OCI-LY1 (cell line): ENCODE measurements at regions not wholly inside any gene's neighbourhood (a gene's known extent, or its start where the extent isn't known, plus 50 kb on each side); places are given as distances from the start of the nearest gene placed in this dataset.
A peak's percentile ranks its signal among the peaks of the same experiment; 100 is the strongest.

Experiments used
- H2AFZ ChIP-seq: fragments of 200-600 bp; sonication (generic), shearing (Covaris generic); 2 replicates; pipeline ENCODE4 v1.6.0; 2014; ENCODE audit warnings: antibody characterized with exemption, mild to moderate bottlenecking, low read length
- H3F3A ChIP-seq: fragments of 200-600 bp; sonication (generic), shearing (Covaris generic); 2 replicates; pipeline ENCODE4 v1.6.0; 2014; ENCODE audit warnings: mild to moderate bottlenecking, antibody characterized with exemption, low read length, moderate library complexity; ENCODE audit not compliant: insufficient read depth
- H3K27ac ChIP-seq: fragments of 200-600 bp; sonication (generic); 2 replicates; pipeline ENCODE4 v1.5.1; 2014; ENCODE audit warnings: low read length, mixed run types, mild to moderate bottlenecking, low read depth; ENCODE audit not compliant: poor library complexity, severe bottlenecking
- H3K27me3 ChIP-seq: fragments of 200-600 bp; sonication (generic); 2 replicates; pipeline ENCODE4 v1.6.0; 2014; ENCODE audit warnings: antibody characterized with exemption, mild to moderate bottlenecking, low read length, moderate library complexity; ENCODE audit not compliant: insufficient read depth
- H3K36me3 ChIP-seq: fragments of 200-600 bp; sonication (generic); 2 replicates; pipeline ENCODE4 v1.6.1; 2014; ENCODE audit warnings: mild to moderate bottlenecking, antibody characterized with exemption, low read length, moderate library complexity, mixed read lengths; ENCODE audit not compliant: insufficient read depth
- H3K4me1 ChIP-seq: fragments of 200-600 bp; sonication (generic); 2 replicates; pipeline ENCODE4 v1.5.1; 2014; ENCODE audit warnings: mild to moderate bottlenecking, low read length, moderate library complexity; ENCODE audit not compliant: insufficient read depth, severe bottlenecking
- H3K4me2 ChIP-seq: fragments of 200-600 bp; sonication (generic), shearing (Covaris generic); 2 replicates; pipeline ENCODE4 v1.6.1; 2014; ENCODE audit warnings: low read length
- H3K4me3 ChIP-seq: fragments of 200-600 bp; sonication (generic); 2 replicates; pipeline ENCODE4 v1.5.1; 2014; ENCODE audit warnings: low read length, low read depth, mild to moderate bottlenecking, mixed read lengths; ENCODE audit not compliant: poor library complexity, severe bottlenecking
- H3K79me2 ChIP-seq: fragments of 200-600 bp; shearing (Covaris generic); 2 replicates; pipeline ENCODE4 v1.6.1; 2016; ENCODE audit warnings: mixed run types, low read length, mixed read lengths; ENCODE audit not compliant: insufficient read depth
- H3K9ac ChIP-seq: fragments of 200-600 bp; sonication (generic), shearing (Covaris generic); 2 replicates; pipeline ENCODE4 v1.6.1; 2014; ENCODE audit warnings: mild to moderate bottlenecking, low read length, mixed read lengths
- H3K9me2 ChIP-seq: fragments of 200-600 bp; sonication (generic), shearing (Covaris generic); 2 replicates; pipeline ENCODE4 v1.6.1; 2014; ENCODE audit warnings: low read depth, mild to moderate bottlenecking, low read length, mixed read lengths
- H3K9me3 ChIP-seq: fragments of 200-600 bp; shearing (Covaris generic); 2 replicates; pipeline ENCODE4 v1.6.1; 2014; ENCODE audit warnings: low read length, mixed read lengths
- H4K20me1 ChIP-seq: fragments of 200-600 bp; sonication (generic), shearing (Covaris generic); 2 replicates; pipeline ENCODE4 v1.6.0; 2016; ENCODE audit warnings: mild to moderate bottlenecking, low read length; ENCODE audit not compliant: insufficient read depth
- EZH2 ChIP-seq: fragments of 200-600 bp; sonication (generic), shearing (Covaris generic); IDR thresholded peaks from 2 replicates; pipeline ENCODE4 v1.8.0; 2017; ENCODE audit warnings: borderline replicate concordance, mixed run types, mild to moderate bottlenecking, antibody characterized with exemption, low read length, moderate library complexity, mixed read lengths
- TF ChIP-seq, protein P1 (sequence below): fragments of 200-600 bp; sonication (generic), shearing (Covaris generic); IDR thresholded peaks from 2 replicates; pipeline ENCODE4 v1.5.1; 2017; ENCODE audit warnings: mild to moderate bottlenecking, antibody characterized with exemption, low read length, moderate library complexity, mixed read lengths

- H4K20me1 ChIP-seq = no peaks in the 10 kb centered on the region
- H3K9me2 ChIP-seq = no peaks in the 10 kb centered on the region
- no peaks in the 10 kb centered on the region for H3K79me2 ChIP-seq
- no peak overlapping the region for H3K4me3 ChIP-seq
- H3K9ac ChIP-seq = no peak overlapping the region
- H2AFZ ChIP-seq = no peak overlapping the region
- TF ChIP-seq EZH2 = no peak
- TF ChIP-seq, protein P1, sequence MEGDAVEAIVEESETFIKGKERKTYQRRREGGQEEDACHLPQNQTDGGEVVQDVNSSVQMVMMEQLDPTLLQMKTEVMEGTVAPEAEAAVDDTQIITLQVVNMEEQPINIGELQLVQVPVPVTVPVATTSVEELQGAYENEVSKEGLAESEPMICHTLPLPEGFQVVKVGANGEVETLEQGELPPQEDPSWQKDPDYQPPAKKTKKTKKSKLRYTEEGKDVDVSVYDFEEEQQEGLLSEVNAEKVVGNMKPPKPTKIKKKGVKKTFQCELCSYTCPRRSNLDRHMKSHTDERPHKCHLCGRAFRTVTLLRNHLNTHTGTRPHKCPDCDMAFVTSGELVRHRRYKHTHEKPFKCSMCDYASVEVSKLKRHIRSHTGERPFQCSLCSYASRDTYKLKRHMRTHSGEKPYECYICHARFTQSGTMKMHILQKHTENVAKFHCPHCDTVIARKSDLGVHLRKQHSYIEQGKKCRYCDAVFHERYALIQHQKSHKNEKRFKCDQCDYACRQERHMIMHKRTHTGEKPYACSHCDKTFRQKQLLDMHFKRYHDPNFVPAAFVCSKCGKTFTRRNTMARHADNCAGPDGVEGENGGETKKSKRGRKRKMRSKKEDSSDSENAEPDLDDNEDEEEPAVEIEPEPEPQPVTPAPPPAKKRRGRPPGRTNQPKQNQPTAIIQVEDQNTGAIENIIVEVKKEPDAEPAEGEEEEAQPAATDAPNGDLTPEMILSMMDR = no peak
- no peak overlapping the region for H3K27ac ChIP-seq
- H3K27me3 ChIP-seq = no peaks in the 10 kb centered on the region
- H3K36me3 ChIP-seq = no peaks in the 10 kb centered on the region
- H3K9me3 ChIP-seq = 0 out of 2 replicates have a peak, but pooled peaks cover 2% of the 10 kb centered on the region
- H3K4me2 ChIP-seq = no peak overlapping the region
- H3F3A ChIP-seq = no peaks in the 10 kb centered on the region
- H3K4me1 ChIP-seq = no peaks in the 10 kb centered on the region
Measured at GRCh38 chr9:80185112-80185738, 613.5 kb downstream of the TLE4 start.

DNA sequence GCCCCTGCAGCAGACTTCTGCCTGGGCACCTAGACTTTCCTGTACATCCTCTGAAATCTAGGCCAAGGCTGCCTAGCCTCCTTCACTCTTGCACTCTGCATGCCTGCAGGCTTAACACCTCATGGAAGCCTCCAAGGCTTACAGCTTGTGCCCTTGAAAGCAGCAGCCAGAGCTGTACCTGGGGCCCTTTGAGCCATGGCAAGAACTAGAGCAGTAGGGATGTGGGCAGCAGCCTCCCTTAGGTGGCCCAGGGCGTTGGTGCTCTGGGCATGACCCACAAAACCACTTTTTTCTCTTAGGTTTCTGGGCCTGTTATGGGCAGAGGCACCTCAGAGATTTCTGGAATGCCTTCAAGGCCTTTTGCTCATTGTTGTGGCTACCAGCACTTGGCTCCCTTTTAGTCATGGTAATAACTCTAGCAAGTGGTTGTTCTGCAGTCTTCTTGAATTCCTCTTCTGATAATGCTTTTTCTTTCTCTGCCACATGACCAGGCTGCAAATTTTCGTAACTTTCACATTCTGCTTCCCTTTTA lies 606.2 kb downstream of the TLE4 start:
- TF ChIP-seq, protein P1 = no peak
- no peak for TF ChIP-seq EZH2
- Histone ChIP-seq H2AFZ (no peak overlapping the region), H3K4me2 (no peak overlapping the region), H3K27me3 (no peaks in the 10 kb centered on the region), H3K9ac (no peak overlapping the region), H4K20me1 (no peaks in the 10 kb centered on the region), H3K36me3 (no peaks in the 10 kb centered on the region), H3K27ac (no peak overlapping the region), H3K79me2 (no peaks in the 10 kb centered on the region), H3K4me3 (no peak overlapping the region), H3F3A (no peaks in the 10 kb centered on the region), H3K9me3 (0 out of 2 replicates have a peak, but pooled peaks cover 2% of the 10 kb centered on the region), H3K4me1 (no peaks in the 10 kb centered on the region), H3K9me2 (no peaks in the 10 kb centered on the region)

GRCh38 chr9:80175286-80176150 lies 603.8 kb downstream of the TLE4 start:
- Histone ChIP-seq H3K4me1 (no peaks in the 10 kb centered on the region), H3K9me2 (no peaks in the 10 kb centered on the region), H3K36me3 (no peaks in the 10 kb centered on the region), H3K4me2 (no peak overlapping the region), H3K79me2 (no peaks in the 10 kb centered on the region), H4K20me1 (no peaks in the 10 kb centered on the region), H3K9me3 (no peaks in the 10 kb centered on the region), H3K4me3 (no peak overlapping the region), H3K9ac (no peak overlapping the region), H3K27ac (no peak overlapping the region), H3F3A (no peaks in the 10 kb centered on the region), H2AFZ (no peak overlapping the region), H3K27me3 (no peaks in the 10 kb centered on the region)
- no peak for TF ChIP-seq EZH2
- TF ChIP-seq, protein P1 = peak; percentile 52
